Epithelial cell of proximal tubule (primary cell): ENCODE measurements at regions not wholly inside any gene's neighbourhood (a gene's known extent, or its start where the extent isn't known, plus 50 kb on each side); places are given as distances from the start of the nearest gene placed in this dataset.
"Not testable (repeated sequence)": the region's sequence is repeated elsewhere in the genome, so short reads cannot be mapped to it uniquely, and the experiment has no call there.

Source experiments
- DNase-seq: peaks from one replicate; pipeline ENCODE4 v3.0.0-alpha.2; 2011; ENCODE audit warnings: low read depth
- H3K4me3 ChIP-seq: 2 replicates; pipeline ENCODE4 v1.5.1; 2011; ENCODE audit warnings: low read depth, mild to moderate bottlenecking, low read length
- TF ChIP-seq, protein P1 (sequence below): conservative IDR thresholded peaks from 2 replicates; pipeline ENCODE4 v1.5.1; 2012; ENCODE audit warnings: low read depth, mild to moderate bottlenecking, low read length

DNA sequence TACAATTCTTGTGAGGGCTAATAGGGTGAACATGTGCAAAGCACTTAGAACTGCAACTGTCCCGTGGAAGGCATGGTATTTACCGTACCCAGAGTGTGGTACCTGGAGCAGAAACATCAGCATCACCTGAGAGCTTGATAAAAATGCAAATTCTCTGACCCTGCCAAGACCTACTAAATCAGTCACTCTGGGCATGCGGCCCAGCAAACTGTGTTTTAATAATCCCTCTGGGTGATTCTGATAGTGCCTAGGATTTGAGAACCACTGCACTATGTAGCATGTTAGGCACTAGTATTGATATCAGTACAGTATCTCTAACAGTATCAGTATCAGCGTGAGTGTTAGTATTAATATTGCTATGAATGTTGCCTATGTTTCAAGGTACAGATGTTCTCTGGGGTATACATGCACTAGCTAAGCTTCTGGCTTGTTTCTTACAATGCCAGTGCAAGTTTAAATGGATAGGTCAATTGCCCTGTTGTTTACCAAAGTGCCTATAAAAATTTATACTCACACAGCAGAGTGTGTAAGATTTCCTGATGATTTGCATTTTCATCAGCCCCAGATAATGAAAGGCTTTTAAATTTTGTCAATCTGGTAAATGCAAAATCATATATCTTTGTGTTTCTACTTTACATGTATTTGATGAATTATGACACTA lies 354.0 kb downstream of the HS3ST1 start:
- DNase-seq, result no peak
- TF ChIP-seq, protein P1, sequence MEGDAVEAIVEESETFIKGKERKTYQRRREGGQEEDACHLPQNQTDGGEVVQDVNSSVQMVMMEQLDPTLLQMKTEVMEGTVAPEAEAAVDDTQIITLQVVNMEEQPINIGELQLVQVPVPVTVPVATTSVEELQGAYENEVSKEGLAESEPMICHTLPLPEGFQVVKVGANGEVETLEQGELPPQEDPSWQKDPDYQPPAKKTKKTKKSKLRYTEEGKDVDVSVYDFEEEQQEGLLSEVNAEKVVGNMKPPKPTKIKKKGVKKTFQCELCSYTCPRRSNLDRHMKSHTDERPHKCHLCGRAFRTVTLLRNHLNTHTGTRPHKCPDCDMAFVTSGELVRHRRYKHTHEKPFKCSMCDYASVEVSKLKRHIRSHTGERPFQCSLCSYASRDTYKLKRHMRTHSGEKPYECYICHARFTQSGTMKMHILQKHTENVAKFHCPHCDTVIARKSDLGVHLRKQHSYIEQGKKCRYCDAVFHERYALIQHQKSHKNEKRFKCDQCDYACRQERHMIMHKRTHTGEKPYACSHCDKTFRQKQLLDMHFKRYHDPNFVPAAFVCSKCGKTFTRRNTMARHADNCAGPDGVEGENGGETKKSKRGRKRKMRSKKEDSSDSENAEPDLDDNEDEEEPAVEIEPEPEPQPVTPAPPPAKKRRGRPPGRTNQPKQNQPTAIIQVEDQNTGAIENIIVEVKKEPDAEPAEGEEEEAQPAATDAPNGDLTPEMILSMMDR, result no peak
- H3K4me3 ChIP-seq, result no peak overlapping the region

DNA sequence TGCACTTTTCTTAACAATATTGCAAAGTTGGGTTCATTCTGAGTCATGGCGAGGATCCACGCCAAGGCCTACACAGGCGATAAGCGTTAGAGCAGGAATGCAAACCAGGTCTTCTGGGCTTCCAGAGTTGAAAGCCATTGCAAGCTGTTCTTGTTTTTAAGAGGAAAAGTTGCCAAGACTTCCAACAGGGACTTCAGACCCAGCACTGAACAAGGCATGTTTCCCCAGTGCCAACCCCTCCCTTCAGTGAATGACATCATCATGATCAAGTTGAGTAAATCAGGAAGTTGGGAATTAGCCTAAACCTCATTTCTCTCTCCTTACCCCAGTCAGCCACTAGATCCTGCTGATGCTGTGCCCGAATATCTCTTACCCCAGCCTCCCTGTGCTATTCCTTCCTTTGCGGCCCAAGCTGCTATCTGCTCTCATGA lies 355.1 kb downstream of the HS3ST1 start:
- no peak overlapping the region for H3K4me3 ChIP-seq
- TF ChIP-seq, protein P1, result no peak
- no peak for DNase-seq

DNA sequence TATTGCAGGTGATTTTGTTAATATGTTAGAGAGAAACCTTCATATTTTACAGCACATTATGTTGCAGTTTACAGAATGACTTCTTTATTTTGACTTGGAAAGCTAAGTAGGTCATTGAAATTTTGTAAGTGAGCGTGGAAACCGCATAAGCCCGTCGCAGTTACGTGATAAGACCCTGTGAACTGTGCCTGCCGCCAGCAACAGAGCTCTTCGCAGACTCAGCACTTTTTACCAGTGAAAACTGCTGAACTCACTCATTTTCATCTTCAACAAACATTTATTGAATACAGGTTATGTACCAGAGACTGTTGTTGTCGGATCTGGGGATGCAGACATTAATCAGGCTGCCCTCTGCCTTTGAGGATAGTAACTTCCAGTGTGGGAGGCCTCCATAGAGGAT lies 355.7 kb downstream of the HS3ST1 start:
- H3K4me3 ChIP-seq, result no peak overlapping the region
- no peak for DNase-seq
- TF ChIP-seq, protein P1, result no peak

DNA sequence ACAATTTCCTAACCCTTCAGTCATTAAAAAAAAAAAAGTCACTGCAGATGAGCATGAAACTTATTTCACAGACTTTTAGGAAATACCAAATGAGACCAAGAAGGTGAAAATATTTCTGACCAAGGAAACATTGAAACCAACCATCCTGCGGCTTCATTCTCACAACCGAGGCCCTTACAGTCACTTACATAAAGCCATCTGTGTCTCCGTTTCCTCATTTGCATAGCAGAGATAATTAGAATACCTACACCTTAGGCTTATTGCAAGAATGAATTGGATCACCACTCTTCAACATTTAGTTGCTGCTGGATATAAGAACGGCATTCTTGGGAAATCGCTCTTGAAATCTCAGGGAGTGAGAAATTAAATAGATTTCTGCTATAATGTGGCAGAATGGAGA lies 356.2 kb downstream of the HS3ST1 start:
- no peak for DNase-seq
- H3K4me3 ChIP-seq, result no peak overlapping the region
- TF ChIP-seq, protein P1, result no peak

DNA sequence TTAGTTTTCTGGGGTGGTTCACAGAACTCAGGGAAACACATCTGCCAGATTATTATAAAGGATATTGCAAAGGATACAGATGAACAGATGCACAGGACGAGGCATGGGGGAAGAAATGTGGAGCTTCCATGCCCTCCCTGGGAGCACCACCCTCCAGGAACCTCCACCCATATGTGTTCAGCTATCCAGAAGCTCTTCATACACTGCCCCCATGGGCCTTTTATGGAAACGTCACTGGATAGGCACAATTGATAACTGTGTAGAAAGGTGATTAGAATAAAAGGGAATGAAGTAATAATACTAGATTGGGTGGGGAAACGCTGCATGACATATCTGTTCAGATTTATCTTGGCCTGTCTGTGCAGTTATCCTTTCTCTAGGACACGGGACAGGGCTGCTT lies 357.9 kb downstream of the HS3ST1 start:
- H3K4me3 ChIP-seq, result no peak overlapping the region
- TF ChIP-seq, protein P1, result no peak
- DNase-seq, result no peak

DNA sequence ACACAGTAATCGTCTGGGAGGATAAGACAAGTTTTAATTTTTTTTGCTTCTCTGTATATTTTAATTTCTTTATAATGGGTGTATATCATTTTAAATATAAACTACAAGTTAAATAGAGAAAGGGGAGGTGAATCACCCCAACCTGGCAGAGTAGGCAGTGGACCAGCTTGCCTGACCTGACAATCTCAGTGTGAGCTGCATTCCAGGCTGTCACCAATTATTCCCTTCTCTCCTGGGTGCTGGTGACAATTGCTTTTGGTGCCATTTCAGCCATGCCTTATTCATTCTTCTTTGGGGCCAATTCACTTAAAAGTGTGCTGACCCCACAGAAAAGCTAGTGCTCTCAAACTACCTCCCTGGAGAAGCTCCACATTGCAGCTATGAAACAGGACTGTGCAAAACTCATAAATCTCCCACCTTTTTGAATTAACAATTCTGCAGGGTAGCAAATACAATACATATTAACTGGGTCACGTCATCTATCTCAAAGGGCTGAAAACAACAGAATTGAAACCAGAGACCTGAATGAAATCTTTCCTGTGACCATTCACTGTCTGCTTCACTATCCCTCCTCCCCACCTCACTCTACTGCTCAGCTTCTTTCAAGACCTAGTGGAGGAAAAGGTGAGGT lies 359.0 kb downstream of the HS3ST1 start:
- DNase-seq, result no peak
- TF ChIP-seq, protein P1, result no peak
- no peak overlapping the region for H3K4me3 ChIP-seq

DNA sequence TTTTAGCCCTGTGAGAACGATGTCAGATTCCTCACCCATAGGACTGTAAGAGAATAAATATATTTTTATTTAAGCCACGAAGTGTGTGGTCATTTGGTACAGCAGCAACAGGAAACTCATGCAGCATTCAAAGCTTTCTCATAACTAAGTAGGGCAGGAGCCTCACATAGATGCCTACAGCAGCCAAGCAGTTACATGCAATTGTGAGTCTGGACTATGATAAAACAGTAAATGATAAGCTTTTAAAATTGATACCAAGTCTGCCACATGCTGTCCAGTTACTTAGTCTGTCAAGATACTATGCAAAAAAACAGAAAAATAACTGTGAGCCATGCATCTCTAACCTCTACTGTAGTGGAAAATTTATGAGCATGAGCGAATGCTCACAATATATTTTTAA lies 359.6 kb downstream of the HS3ST1 start:
- no peak overlapping the region for H3K4me3 ChIP-seq
- DNase-seq, result no peak
- TF ChIP-seq, protein P1, result no peak

DNA sequence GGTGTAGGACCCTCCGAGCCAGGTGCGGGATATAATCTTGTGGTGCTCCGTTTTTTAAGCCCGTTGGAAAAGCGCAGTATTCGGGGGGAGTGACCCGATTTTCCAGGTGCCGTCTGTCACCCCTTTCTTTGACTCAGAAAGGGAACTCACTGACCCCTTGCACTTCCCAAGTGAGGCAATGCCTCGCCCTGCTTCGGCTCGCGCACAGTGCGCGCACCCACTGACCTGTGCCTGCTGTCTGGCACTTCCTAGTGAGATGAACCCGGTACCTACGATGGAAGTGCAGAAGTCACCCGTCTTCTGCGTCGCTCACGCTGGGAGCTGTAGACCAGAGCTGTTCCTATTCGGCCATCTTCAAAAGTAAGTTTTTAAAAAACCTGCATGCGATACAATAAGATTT lies 362.1 kb downstream of the HS3ST1 start:
- H3K4me3 ChIP-seq, DNase-seq: not testable (repeated sequence)

DNA sequence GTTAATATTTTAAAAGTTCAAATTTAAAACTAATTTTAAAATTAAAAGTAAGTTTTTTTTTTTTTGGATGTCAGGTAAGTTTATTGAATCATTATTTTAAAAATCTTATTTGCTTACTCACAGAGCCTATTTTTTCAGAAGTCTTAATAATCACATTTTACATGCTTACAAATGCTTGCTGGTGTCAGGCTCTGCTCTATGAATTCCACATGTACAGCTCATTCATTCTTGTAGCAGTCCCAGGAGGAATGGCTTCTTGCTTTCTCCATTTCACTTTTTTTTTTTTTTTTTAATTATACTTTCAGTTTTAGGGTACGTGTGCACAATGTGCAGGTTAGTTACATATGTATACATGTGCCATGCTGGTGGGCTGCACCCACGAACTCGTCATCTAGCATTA lies 368.1 kb downstream of the HS3ST1 start:
- not testable (repeated sequence) for H3K4me3 ChIP-seq, DNase-seq

DNA sequence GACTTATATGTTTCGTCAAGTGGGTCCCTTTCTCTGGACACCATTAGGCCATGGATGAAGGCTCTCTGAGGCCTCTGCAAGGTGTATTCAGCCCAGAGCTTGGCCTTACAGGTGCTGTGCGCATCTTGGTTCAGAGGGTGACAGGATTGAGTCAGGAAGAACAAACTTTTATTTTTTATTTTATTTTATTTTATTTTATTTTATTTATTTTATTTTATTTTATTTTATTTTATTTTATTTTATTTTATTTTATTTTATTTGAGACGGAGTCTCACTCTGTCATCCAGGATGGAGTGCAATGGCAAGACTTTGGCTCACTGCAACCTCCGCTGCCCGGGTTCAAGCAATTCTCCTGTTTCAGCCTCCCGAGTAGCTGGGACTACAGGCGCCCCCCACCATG lies 370.4 kb upstream of the CLNK start:
- DNase-seq, H3K4me3 ChIP-seq: not testable (repeated sequence)
